ENCODE measurements at regions not wholly inside any gene's neighbourhood (a gene's known extent, or its start where the extent isn't known, plus 50 kb on each side); places are given as distances from the start of the nearest gene placed in this dataset.
"Not testable (repeated sequence)": the region's sequence is repeated elsewhere in the genome, so short reads cannot be mapped to it uniquely, and the experiment has no call there.

DNA sequence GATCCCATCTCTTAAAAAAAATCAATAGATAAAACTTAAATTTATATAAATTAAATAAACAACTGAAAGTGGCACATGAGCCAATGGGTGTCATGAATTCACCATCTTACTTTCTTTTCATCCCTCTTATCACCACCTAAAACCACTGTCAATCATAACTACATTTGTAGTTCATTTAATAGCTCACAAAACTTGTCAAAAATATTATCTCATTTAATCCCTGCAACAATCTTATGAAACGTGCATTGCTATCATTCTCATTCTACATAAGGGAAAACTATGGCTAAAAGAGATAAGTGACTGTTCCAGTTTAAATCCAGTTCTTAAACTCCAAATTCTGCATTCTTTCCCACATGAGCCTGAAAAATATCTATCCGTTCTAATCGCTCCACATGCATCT, 80.6 kb upstream of the BEND6 start:
- BruUV-seq (replicated peaks): no TSS peak
- H3K27me3 ChIP-seq (replicated peaks; ENCODE audit: insufficient read depth, low read depth, low read length, poor library complexity): no peaks in the 10 kb centered on the region

DNA sequence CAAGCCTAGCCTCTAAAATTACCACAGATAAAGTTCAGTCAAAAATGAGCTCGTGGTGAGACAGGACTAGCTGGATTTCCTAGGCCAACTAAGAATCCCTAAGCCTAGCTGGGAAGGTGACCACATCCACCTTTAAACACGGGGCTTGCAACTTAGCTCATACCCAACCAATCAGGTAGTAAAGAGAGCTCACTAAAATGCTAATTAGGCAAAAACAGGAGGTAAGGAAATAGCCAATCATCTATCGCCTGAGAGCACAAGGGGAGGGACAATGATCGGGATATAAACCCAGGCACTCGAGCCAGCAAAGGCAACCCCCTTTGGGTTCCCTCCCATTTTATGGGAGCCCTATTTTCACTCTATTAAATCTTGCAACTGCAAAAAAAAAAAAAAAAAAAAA, 84.9 kb upstream of the BEND6 start:
- H3K4me1 ChIP-seq (ENCODE audit: insufficient read depth, low read length, poor library complexity, severe bottlenecking); DNase-seq (ENCODE audit: low spot score); H3K36me3 ChIP-seq (ENCODE audit: insufficient read depth, low read length, poor library complexity, severe bottlenecking); BruUV-seq (replicated peaks); H3K27ac ChIP-seq (ENCODE audit: low read depth, low read length, poor library complexity, severe bottlenecking); intact Hi-C loops (cut with micrococcal nuclease; ENCODE audit: unreplicated experiment); H3K27me3 ChIP-seq (replicated peaks; ENCODE audit: insufficient read depth, low read depth, low read length, poor library complexity); POLR2A ChIA-PET (ENCODE audit: low non-redundant PET); H3K4me3 ChIP-seq (ENCODE audit: low read depth, low read length, poor library complexity, severe bottlenecking); H3K9me3 ChIP-seq (ENCODE audit: low read depth, low read length, poor library complexity, severe bottlenecking): not testable (repeated sequence)
- CTCF ChIA-PET: interaction anchor here (0.6 to 0.7 kb wide), 2 partner anchors 14 to 33 kb away, joined by 4 to 6 read pairs; no protein-coding TSS in a partner anchor

More for the DNA sequence above, 80.6 kb upstream of the BEND6 start:
- H3K4me1 ChIP-seq (ENCODE audit: insufficient read depth, low read length, poor library complexity, severe bottlenecking): no peaks in the 10 kb centered on the region
- TF ChIP-seq, protein P1, sequence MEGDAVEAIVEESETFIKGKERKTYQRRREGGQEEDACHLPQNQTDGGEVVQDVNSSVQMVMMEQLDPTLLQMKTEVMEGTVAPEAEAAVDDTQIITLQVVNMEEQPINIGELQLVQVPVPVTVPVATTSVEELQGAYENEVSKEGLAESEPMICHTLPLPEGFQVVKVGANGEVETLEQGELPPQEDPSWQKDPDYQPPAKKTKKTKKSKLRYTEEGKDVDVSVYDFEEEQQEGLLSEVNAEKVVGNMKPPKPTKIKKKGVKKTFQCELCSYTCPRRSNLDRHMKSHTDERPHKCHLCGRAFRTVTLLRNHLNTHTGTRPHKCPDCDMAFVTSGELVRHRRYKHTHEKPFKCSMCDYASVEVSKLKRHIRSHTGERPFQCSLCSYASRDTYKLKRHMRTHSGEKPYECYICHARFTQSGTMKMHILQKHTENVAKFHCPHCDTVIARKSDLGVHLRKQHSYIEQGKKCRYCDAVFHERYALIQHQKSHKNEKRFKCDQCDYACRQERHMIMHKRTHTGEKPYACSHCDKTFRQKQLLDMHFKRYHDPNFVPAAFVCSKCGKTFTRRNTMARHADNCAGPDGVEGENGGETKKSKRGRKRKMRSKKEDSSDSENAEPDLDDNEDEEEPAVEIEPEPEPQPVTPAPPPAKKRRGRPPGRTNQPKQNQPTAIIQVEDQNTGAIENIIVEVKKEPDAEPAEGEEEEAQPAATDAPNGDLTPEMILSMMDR (conservative IDR thresholded peaks at IDR 0.05; ENCODE audit: low read depth, low read length): no peak
- no peak for TF ChIP-seq EZH2 (IDR thresholded peaks at IDR 0.05; ENCODE audit: borderline replicate concordance, low read depth, low read length, poor library complexity, severe bottlenecking)
- CTCF ChIA-PET: no interaction called here
- no peak for DNase-seq (ENCODE audit: low spot score)
- H3K27ac ChIP-seq (ENCODE audit: low read depth, low read length, poor library complexity, severe bottlenecking): no peak overlapping the region
- POLR2A ChIA-PET (ENCODE audit: low non-redundant PET): no interaction called here
- intact Hi-C loops (cut with micrococcal nuclease; ENCODE audit: unreplicated experiment): no loop called here
- no peaks in the 10 kb centered on the region for H3K36me3 ChIP-seq (ENCODE audit: insufficient read depth, low read length, poor library complexity, severe bottlenecking)
- H3K9me3 ChIP-seq (ENCODE audit: low read depth, low read length, poor library complexity, severe bottlenecking): no peaks in the 10 kb centered on the region
- no peak overlapping the region for H3K4me3 ChIP-seq (ENCODE audit: low read depth, low read length, poor library complexity, severe bottlenecking)

GRCh38 chr6:56869346-56869745, 85.6 kb upstream of the BEND6 start:
- no peaks in the 10 kb centered on the region for H3K27me3 ChIP-seq (replicated peaks; ENCODE audit: insufficient read depth, low read depth, low read length, poor library complexity)
- no peak overlapping the region for H3K4me3 ChIP-seq (ENCODE audit: low read depth, low read length, poor library complexity, severe bottlenecking)
- intact Hi-C loops (cut with micrococcal nuclease; ENCODE audit: unreplicated experiment): no loop called here
- no peak overlapping the region for H3K27ac ChIP-seq (ENCODE audit: low read depth, low read length, poor library complexity, severe bottlenecking)
- H3K36me3 ChIP-seq (ENCODE audit: insufficient read depth, low read length, poor library complexity, severe bottlenecking): no peaks in the 10 kb centered on the region
- TF ChIP-seq, protein P1 (conservative IDR thresholded peaks at IDR 0.05; ENCODE audit: low read depth, low read length): no peak
- no peak for TF ChIP-seq EZH2 (IDR thresholded peaks at IDR 0.05; ENCODE audit: borderline replicate concordance, low read depth, low read length, poor library complexity, severe bottlenecking)
- H3K9me3 ChIP-seq (ENCODE audit: low read depth, low read length, poor library complexity, severe bottlenecking): no peaks in the 10 kb centered on the region
- ChIA-PET POLR2A (ENCODE audit: low non-redundant PET) (no interaction called here), CTCF (no interaction called here)
- no TSS peak for BruUV-seq (replicated peaks)
- H3K4me1 ChIP-seq (ENCODE audit: insufficient read depth, low read length, poor library complexity, severe bottlenecking): no peaks in the 10 kb centered on the region
- DNase-seq (ENCODE audit: low spot score): no peak

- POLR2A ChIA-PET (ENCODE audit: low non-redundant PET): no interaction called here
- intact Hi-C loops (cut with micrococcal nuclease; ENCODE audit: unreplicated experiment): no loop called here
- H3K27ac ChIP-seq (ENCODE audit: low read depth, low read length, poor library complexity, severe bottlenecking): no peak overlapping the region
- H3K4me3 ChIP-seq (ENCODE audit: low read depth, low read length, poor library complexity, severe bottlenecking): no peak overlapping the region
- CTCF ChIA-PET: no interaction called here
- no peak for DNase-seq (ENCODE audit: low spot score)
- no peaks in the 10 kb centered on the region for H3K9me3 ChIP-seq (ENCODE audit: low read depth, low read length, poor library complexity, severe bottlenecking)
- no peaks in the 10 kb centered on the region for H3K27me3 ChIP-seq (replicated peaks; ENCODE audit: insufficient read depth, low read depth, low read length, poor library complexity)
- no peaks in the 10 kb centered on the region for H3K4me1 ChIP-seq (ENCODE audit: insufficient read depth, low read length, poor library complexity, severe bottlenecking)
- TF ChIP-seq, protein P1 (conservative IDR thresholded peaks at IDR 0.05; ENCODE audit: low read depth, low read length): no peak
- TF ChIP-seq EZH2 (IDR thresholded peaks at IDR 0.05; ENCODE audit: borderline replicate concordance, low read depth, low read length, poor library complexity, severe bottlenecking): no peak
- H3K36me3 ChIP-seq (ENCODE audit: insufficient read depth, low read length, poor library complexity, severe bottlenecking): no peaks in the 10 kb centered on the region
- no TSS peak for BruUV-seq (replicated peaks)
Observed at GRCh38 chr6:56868687-56869086, 86.2 kb upstream of the BEND6 start.
